MM.1S (cell line): ENCODE measurements at regions not wholly inside any gene's neighbourhood (a gene's known extent, or its start where the extent isn't known, plus 50 kb on each side); places are given as distances from the start of the nearest gene placed in this dataset.

ENCODE experiments used
- DNase-seq: peaks from one replicate; pipeline ENCODE4 v3.0.0-alpha.2; 2015
- H2AFZ ChIP-seq: fragments of 300-600 bp; sonication (generic); 2 replicates; pipeline ENCODE4 v1.6.0; 2016; ENCODE audit warnings: antibody characterized with exemption, low read length
- H3F3A ChIP-seq: fragments of 300-600 bp; sonication (generic); 2 replicates; pipeline ENCODE4 v1.6.1; 2016; ENCODE audit warnings: mild to moderate bottlenecking, antibody characterized with exemption, low read length, moderate library complexity, mixed read lengths; ENCODE audit not compliant: insufficient read depth
- H3K27ac ChIP-seq: fragments of 300-600 bp; sonication (generic); 2 replicates; pipeline ENCODE4 v1.5.1; 2016; ENCODE audit warnings: mild to moderate bottlenecking, low read length
- H3K27me3 ChIP-seq: fragments of 300-600 bp; sonication (generic); replicated peaks from 2 replicates; pipeline ENCODE4 v1.6.0; 2016; ENCODE audit warnings: low read length; ENCODE audit not compliant: insufficient read depth
- H3K36me3 ChIP-seq: fragments of 300-600 bp; sonication (generic); replicated peaks from 2 replicates; pipeline ENCODE4 v1.6.1; 2016; ENCODE audit warnings: mild to moderate bottlenecking, low read length, mixed read lengths; ENCODE audit not compliant: insufficient read depth
- H3K4me1 ChIP-seq: fragments of 300-600 bp; sonication (generic); 2 replicates; pipeline ENCODE4 v1.6.1; 2016; ENCODE audit warnings: low read length, mixed read lengths
- H3K4me2 ChIP-seq: fragments of 300-600 bp; sonication (generic); 2 replicates; pipeline ENCODE4 v1.6.0; 2016; ENCODE audit warnings: low read depth, low read length
- H3K4me3 ChIP-seq: fragments of 300-600 bp; sonication (generic); 2 replicates; pipeline ENCODE4 v1.5.1; 2016; ENCODE audit warnings: low read length, mixed read lengths
- H3K79me2 ChIP-seq: fragments of 300-600 bp; sonication (generic); 2 replicates; pipeline ENCODE4 v1.6.1; 2016; ENCODE audit warnings: mixed run types, low read length, mixed read lengths
- H3K9ac ChIP-seq: fragments of 300-600 bp; sonication (generic); 2 replicates; pipeline ENCODE4 v1.6.1; 2016; ENCODE audit warnings: low read length, mixed read lengths
- H3K9me2 ChIP-seq: fragments of 300-600 bp; sonication (generic); replicated peaks from 2 replicates; pipeline ENCODE4 v1.6.1; 2016; ENCODE audit warnings: mild to moderate bottlenecking, low read length, mixed read lengths; ENCODE audit not compliant: insufficient read depth
- H3K9me3 ChIP-seq: fragments of 300-600 bp; sonication (generic); replicated peaks from 2 replicates; pipeline ENCODE4 v1.6.1; 2016; ENCODE audit warnings: mild to moderate bottlenecking, low read length, mixed read lengths; ENCODE audit not compliant: insufficient read depth
- H4K20me1 ChIP-seq: fragments of 300-600 bp; sonication (generic); 2 replicates; pipeline ENCODE4 v1.6.1; 2016; ENCODE audit warnings: mild to moderate bottlenecking, low read length, moderate library complexity, mixed read lengths; ENCODE audit not compliant: insufficient read depth
- EZH2 ChIP-seq: fragments of 300-600 bp; sonication (generic); optimal IDR thresholded peaks from 2 replicates; pipeline ENCODE3; 2017; ENCODE audit warnings: low read depth, mild to moderate bottlenecking, antibody characterized with exemption, low read length, mixed read lengths
- EZH2phosphoT487 ChIP-seq: fragments of 300-600 bp; sonication (generic); IDR thresholded peaks from 2 replicates; pipeline ENCODE4 v1.6.1; 2018; ENCODE audit warnings: antibody characterized with exemption, low read length
- TF ChIP-seq, protein P1 (sequence below): fragments of 300-600 bp; sonication (generic); IDR thresholded peaks from 2 replicates; pipeline ENCODE4 v1.5.1; 2016; ENCODE audit warnings: antibody characterized with exemption, low read length, mixed read lengths

DNA sequence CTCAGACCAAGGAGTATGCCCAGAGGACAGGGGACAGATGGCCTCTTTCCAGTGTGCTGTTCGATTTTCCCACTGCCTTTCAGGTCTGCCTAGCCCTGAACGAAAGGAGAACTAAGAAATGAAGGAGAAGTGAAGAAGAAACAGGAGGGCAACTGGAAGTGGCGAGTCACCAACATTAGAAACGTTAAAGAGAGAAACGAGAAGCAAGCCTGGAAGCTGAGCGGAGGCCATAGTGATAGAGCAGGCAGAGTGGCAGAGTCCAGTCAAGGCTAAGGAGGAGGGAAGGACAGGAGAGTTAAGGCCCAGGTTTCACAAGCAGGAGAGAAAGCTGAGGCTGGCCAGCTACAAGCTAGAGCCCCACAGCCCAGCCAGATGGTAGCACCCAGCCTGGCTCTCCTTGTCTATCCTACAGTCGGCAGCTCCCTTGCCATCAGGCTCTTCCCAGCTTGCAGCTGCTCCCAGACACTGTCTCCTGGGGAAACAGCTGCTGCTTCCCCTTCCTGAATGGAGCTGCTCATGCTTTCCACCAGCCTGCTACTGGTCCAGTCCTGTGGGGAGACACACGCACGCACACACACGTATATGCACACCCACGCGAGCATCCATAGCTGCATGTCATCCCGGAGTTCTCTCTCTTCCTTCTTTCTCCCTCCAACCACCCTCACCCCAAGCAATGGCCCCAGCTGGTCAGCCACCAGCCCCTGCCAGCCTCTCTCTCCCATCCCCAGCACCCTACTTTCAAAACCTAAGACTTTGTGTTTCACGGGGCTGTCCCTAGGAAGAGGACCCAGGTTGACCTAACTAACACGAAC is 139.7 kb upstream of the CCND2 start:
- no peaks in the 10 kb centered on the region for H4K20me1 ChIP-seq
- H3K9ac ChIP-seq: no peak overlapping the region
- H3F3A ChIP-seq: no peaks in the 10 kb centered on the region
- no peak for DNase-seq
- H3K4me3 ChIP-seq: no peak overlapping the region
- no peaks in the 10 kb centered on the region for H3K9me2 ChIP-seq
- no peak for TF ChIP-seq EZH2
- TF ChIP-seq, protein P1, sequence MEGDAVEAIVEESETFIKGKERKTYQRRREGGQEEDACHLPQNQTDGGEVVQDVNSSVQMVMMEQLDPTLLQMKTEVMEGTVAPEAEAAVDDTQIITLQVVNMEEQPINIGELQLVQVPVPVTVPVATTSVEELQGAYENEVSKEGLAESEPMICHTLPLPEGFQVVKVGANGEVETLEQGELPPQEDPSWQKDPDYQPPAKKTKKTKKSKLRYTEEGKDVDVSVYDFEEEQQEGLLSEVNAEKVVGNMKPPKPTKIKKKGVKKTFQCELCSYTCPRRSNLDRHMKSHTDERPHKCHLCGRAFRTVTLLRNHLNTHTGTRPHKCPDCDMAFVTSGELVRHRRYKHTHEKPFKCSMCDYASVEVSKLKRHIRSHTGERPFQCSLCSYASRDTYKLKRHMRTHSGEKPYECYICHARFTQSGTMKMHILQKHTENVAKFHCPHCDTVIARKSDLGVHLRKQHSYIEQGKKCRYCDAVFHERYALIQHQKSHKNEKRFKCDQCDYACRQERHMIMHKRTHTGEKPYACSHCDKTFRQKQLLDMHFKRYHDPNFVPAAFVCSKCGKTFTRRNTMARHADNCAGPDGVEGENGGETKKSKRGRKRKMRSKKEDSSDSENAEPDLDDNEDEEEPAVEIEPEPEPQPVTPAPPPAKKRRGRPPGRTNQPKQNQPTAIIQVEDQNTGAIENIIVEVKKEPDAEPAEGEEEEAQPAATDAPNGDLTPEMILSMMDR: no peak
- TF ChIP-seq EZH2phosphoT487: no peak
- no peak overlapping the region for H3K27ac ChIP-seq
- no peak overlapping the region for H3K4me2 ChIP-seq
- no peaks in the 10 kb centered on the region for H3K9me3 ChIP-seq
- H3K36me3 ChIP-seq: no peaks in the 10 kb centered on the region
- H3K27me3 ChIP-seq: no peaks in the 10 kb centered on the region
- no peak overlapping the region for H2AFZ ChIP-seq
- no peaks in the 10 kb centered on the region for H3K79me2 ChIP-seq
- H3K4me1 ChIP-seq: no peaks in the 10 kb centered on the region

DNA sequence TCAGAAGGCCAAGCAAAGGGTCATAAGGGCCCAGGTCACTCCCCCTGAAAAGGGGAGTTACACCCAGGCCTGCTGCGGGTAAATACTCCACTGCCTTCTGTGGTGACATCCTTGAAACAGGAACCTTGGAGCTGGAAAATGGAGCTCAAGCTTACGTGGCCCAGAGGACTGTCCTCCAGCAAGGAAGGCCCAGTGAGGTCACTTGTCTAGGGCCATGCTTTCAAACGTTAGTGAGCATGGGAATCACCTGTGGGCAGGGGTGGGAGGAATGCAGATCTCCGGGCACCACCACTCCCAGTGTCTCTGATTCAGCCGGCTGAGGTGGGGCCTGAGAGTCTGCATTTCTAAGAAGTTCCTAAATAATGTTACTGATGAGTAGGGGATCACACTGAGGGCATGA is 140.5 kb upstream of the CCND2 start:
- H3K4me2 ChIP-seq: no peak overlapping the region
- no peaks in the 10 kb centered on the region for H3K9me3 ChIP-seq
- no peaks in the 10 kb centered on the region for H4K20me1 ChIP-seq
- H3K27ac ChIP-seq: no peak overlapping the region
- H3K79me2 ChIP-seq: no peaks in the 10 kb centered on the region
- no peak overlapping the region for H3K4me3 ChIP-seq
- H3F3A ChIP-seq: no peaks in the 10 kb centered on the region
- no peaks in the 10 kb centered on the region for H3K9me2 ChIP-seq
- DNase-seq: no peak
- H3K9ac ChIP-seq: no peak overlapping the region
- H3K27me3 ChIP-seq: no peaks in the 10 kb centered on the region
- TF ChIP-seq, protein P1: no peak
- no peak for TF ChIP-seq EZH2
- no peak for TF ChIP-seq EZH2phosphoT487
- H3K4me1 ChIP-seq: no peaks in the 10 kb centered on the region
- no peaks in the 10 kb centered on the region for H3K36me3 ChIP-seq
- no peak overlapping the region for H2AFZ ChIP-seq

DNA sequence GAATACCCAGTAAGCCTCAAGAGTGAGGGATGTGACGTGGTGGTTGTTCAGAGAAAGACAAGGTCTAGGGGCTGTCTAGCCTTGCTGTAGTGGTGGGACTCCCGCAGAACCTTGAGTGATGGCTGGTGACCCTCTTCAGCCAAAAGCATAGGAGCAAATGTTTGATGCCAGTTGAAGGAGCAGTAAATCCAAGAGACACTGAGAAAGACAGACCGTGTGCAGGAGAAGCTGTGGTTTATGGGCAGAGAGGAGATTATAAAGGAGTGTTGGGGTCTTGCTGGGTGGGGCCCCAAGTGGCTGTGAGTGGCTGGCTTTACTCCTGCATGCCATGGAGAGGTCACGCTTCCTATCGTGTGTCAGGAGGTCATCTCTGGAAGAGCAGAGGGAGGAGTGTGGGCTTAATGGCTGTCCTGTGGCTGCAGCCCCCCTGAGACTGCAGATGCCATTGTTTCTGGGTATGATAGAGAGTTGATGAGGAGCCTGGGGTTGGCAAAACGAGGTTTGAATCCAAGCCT is 152.0 kb upstream of the CCND2 start:
- H3K36me3 ChIP-seq: no peaks in the 10 kb centered on the region
- no peak overlapping the region for H2AFZ ChIP-seq
- H3K9ac ChIP-seq: no peak overlapping the region
- no peaks in the 10 kb centered on the region for H3K9me3 ChIP-seq
- H3K4me1 ChIP-seq: peaks cover 42% of the 10 kb centered on the region
- no peak overlapping the region for H3K27ac ChIP-seq
- H3K27me3 ChIP-seq: no peaks in the 10 kb centered on the region
- no peaks in the 10 kb centered on the region for H4K20me1 ChIP-seq
- H3K79me2 ChIP-seq: peaks cover 7% of the 10 kb centered on the region; the same call in 1 of the 2 replicates
- peaks cover 30% of the 10 kb centered on the region for H3F3A ChIP-seq
- no peaks in the 10 kb centered on the region for H3K9me2 ChIP-seq
- TF ChIP-seq, protein P1: no peak
- TF ChIP-seq EZH2phosphoT487 (no peak), EZH2 (no peak)
- no peak for DNase-seq
- no peak overlapping the region for H3K4me3 ChIP-seq
- no peak overlapping the region for H3K4me2 ChIP-seq
